ENCODE measurements at regions not wholly inside any gene's neighbourhood (a gene's known extent, or its start where the extent isn't known, plus 50 kb on each side); places are given as distances from the start of the nearest gene placed in this dataset.
"Not testable (repeated sequence)": the region's sequence is repeated elsewhere in the genome, so short reads cannot be mapped to it uniquely, and the experiment has no call there.

DNA sequence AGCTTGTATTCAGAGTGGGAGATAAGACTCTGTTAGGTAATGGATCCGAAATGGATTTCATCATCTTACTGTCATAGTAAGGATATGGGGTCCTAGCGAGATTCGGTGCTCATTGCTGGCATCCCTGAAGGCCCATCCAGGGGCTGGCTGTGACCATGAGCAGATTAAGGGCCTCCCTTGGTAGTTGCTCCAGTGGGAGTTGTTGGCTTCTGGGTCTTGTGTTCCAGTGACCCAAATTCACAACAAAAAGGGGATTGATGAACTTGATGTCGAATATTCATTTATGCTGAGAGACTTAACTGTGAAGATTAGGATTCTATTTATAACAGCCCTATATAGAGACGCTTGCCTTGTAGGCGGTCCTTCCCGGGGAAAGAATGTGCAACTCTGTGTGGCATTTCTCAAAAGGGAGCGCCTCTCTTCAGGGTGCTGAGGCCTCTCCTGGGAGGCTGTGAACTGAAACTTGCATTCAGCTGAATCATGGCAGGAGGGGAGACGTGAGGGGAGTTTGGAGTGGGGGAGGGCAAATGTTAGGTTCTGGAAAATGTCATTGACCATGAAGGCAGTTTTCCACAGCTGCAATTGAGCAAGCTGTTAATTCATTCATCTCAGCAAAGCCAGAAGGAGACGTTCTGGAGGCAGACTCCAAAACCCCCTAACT is 233.1 kb upstream of the FZD8 start:
- Histone ChIP-seq H3K4me2 (ENCODE audit: insufficient read depth, low read length) (no peak overlapping the region), H3K36me3 (ENCODE audit: insufficient read depth, low read length) (no peaks in the 10 kb centered on the region), H3K27ac (ENCODE audit: low read depth, low read length) (no peak overlapping the region), H3K4me3 (ENCODE audit: insufficient read depth, low read length) (no peak overlapping the region), H3K27me3 (ENCODE audit: insufficient read depth, low read length) (no peaks in the 10 kb centered on the region), H2AFZ (ENCODE audit: low read length) (no peak overlapping the region), H3K9me3 (ENCODE audit: low read depth, low read length) (no peaks in the 10 kb centered on the region), H3K79me2 (ENCODE audit: insufficient read depth, low read length) (no peaks in the 10 kb centered on the region), H3K4me1 (ENCODE audit: insufficient read depth, low read length) (peaks cover 14% of the 10 kb centered on the region), H4K20me1 (ENCODE audit: insufficient read depth, low read length) (no peaks in the 10 kb centered on the region)
- no peak for DNase-seq (ENCODE audit: insufficient read length, low spot score, missing footprints)
- TF ChIP-seq, protein P1, sequence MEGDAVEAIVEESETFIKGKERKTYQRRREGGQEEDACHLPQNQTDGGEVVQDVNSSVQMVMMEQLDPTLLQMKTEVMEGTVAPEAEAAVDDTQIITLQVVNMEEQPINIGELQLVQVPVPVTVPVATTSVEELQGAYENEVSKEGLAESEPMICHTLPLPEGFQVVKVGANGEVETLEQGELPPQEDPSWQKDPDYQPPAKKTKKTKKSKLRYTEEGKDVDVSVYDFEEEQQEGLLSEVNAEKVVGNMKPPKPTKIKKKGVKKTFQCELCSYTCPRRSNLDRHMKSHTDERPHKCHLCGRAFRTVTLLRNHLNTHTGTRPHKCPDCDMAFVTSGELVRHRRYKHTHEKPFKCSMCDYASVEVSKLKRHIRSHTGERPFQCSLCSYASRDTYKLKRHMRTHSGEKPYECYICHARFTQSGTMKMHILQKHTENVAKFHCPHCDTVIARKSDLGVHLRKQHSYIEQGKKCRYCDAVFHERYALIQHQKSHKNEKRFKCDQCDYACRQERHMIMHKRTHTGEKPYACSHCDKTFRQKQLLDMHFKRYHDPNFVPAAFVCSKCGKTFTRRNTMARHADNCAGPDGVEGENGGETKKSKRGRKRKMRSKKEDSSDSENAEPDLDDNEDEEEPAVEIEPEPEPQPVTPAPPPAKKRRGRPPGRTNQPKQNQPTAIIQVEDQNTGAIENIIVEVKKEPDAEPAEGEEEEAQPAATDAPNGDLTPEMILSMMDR (IDR thresholded peaks at IDR 0.05; ENCODE audit: extremely low read depth, low read depth, low read length), result no peak

GRCh38 chr10:35874311-35875015 is 232.4 kb upstream of the FZD8 start:
- Histone ChIP-seq H3K27ac (ENCODE audit: low read depth, low read length) (no peak overlapping the region), H3K4me2 (ENCODE audit: insufficient read depth, low read length) (no peak overlapping the region), H2AFZ (ENCODE audit: low read length) (no peak overlapping the region), H3K79me2 (ENCODE audit: insufficient read depth, low read length) (no peaks in the 10 kb centered on the region), H3K36me3 (ENCODE audit: insufficient read depth, low read length) (no peaks in the 10 kb centered on the region), H3K27me3 (ENCODE audit: insufficient read depth, low read length) (no peaks in the 10 kb centered on the region), H3K9me3 (ENCODE audit: low read depth, low read length) (no peaks in the 10 kb centered on the region), H4K20me1 (ENCODE audit: insufficient read depth, low read length) (no peaks in the 10 kb centered on the region), H3K4me3 (ENCODE audit: insufficient read depth, low read length) (no peak overlapping the region), H3K4me1 (ENCODE audit: insufficient read depth, low read length) (peaks cover 15% of the 10 kb centered on the region)
- TF ChIP-seq, protein P1 (IDR thresholded peaks at IDR 0.05; ENCODE audit: extremely low read depth, low read depth, low read length), result no peak
- DNase-seq (ENCODE audit: insufficient read length, low spot score, missing footprints), result no peak

GRCh38 chr10:35872671-35873070 is 230.6 kb upstream of the FZD8 start:
- Histone ChIP-seq H3K9me3 (ENCODE audit: low read depth, low read length) (no peaks in the 10 kb centered on the region), H2AFZ (ENCODE audit: low read length) (no peak overlapping the region), H4K20me1 (ENCODE audit: insufficient read depth, low read length) (no peaks in the 10 kb centered on the region), H3K4me3 (ENCODE audit: insufficient read depth, low read length) (no peak overlapping the region), H3K4me2 (ENCODE audit: insufficient read depth, low read length) (no peak overlapping the region), H3K27ac (ENCODE audit: low read depth, low read length) (no peak overlapping the region), H3K27me3 (ENCODE audit: insufficient read depth, low read length) (no peaks in the 10 kb centered on the region), H3K79me2 (ENCODE audit: insufficient read depth, low read length) (no peaks in the 10 kb centered on the region), H3K4me1 (ENCODE audit: insufficient read depth, low read length) (peaks cover 18% of the 10 kb centered on the region), H3K36me3 (ENCODE audit: insufficient read depth, low read length) (no peaks in the 10 kb centered on the region)
- TF ChIP-seq, protein P1 (IDR thresholded peaks at IDR 0.05; ENCODE audit: extremely low read depth, low read depth, low read length), result no peak
- no peak for DNase-seq (ENCODE audit: insufficient read length, low spot score, missing footprints)

DNA sequence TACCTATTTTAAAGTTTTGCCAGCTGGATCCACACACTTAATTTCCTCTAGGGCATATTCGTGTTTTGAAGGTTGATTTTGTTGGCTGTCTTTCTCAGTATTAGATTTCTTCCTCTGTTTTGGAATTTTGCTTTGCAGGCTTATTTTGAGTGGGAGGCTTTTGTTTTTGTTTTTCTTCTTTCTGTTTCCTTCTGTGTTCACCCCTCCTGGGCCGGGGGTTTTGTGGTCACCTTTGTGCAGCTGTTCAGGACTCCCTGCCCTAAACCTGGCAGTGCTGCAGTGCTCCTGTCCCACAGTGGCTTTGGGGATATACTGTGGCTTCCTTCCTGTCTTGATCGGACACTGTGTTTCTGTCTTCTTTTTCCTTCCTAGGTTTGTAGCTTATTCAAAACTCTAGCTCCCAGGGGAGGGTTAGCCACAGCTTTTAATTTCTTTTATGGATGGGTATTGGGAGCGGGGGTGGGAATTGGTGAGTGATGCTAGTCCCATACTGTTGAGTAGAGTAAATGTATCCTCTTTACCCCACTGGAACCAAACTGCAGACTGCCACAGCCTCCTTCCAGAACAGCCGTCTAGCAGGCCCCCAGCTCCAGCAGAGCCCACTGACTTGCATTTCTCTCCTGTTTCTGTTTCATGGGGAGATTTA is 228.7 kb upstream of the FZD8 start:
- Histone ChIP-seq H3K9me3 (ENCODE audit: low read depth, low read length) (no peaks in the 10 kb centered on the region), H3K79me2 (ENCODE audit: insufficient read depth, low read length) (no peaks in the 10 kb centered on the region), H3K27me3 (ENCODE audit: insufficient read depth, low read length) (no peaks in the 10 kb centered on the region), H3K4me2 (ENCODE audit: insufficient read depth, low read length) (peak overlapping the region; percentile 43), H3K4me1 (ENCODE audit: insufficient read depth, low read length) (peaks cover 17% of the 10 kb centered on the region), H3K27ac (ENCODE audit: low read depth, low read length) (no peak overlapping the region), H2AFZ (ENCODE audit: low read length) (peak overlapping the region; percentile 74), H3K4me3 (ENCODE audit: insufficient read depth, low read length) (no peak overlapping the region), H3K36me3 (ENCODE audit: insufficient read depth, low read length) (no peaks in the 10 kb centered on the region), H4K20me1 (ENCODE audit: insufficient read depth, low read length) (no peaks in the 10 kb centered on the region)
- no peak for DNase-seq (ENCODE audit: insufficient read length, low spot score, missing footprints)
- TF ChIP-seq, protein P1 (IDR thresholded peaks at IDR 0.05; ENCODE audit: extremely low read depth, low read depth, low read length), result no peak

DNA sequence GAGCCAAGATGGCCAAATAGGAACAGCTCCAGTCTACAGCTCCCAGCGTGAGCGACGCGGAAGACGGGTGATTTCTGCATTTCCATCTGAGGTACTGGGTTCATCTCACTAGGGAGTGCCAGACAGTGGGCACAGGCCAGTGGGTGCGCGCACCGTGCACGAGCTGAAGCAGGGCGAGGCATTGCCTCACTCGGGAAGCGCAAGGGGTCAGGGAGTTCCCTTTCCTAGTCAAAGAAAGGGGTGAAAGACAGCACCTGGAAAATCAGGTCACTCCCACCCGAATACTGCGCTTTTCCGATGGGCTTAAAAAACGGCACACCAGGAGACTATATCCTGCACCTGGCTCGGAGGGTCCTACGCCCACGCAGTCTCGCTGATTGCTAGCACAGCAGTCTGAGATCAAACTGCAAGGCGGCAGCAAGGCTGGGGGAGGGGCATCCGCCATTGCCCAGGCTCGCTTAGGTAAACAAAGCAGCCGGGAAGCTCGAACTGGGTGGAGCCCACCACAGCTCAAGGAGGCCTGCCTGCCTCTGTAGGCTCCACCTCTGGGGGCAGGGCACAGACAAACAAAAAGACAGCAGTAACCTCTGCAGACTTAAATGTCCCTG is 216.7 kb upstream of the FZD8 start:
- not testable (repeated sequence) for H3K4me1 ChIP-seq (ENCODE audit: insufficient read depth, low read length); H4K20me1 ChIP-seq (ENCODE audit: insufficient read depth, low read length); H3K36me3 ChIP-seq (ENCODE audit: insufficient read depth, low read length); DNase-seq (ENCODE audit: insufficient read length, low spot score, missing footprints); H3K27ac ChIP-seq (ENCODE audit: low read depth, low read length); H3K27me3 ChIP-seq (ENCODE audit: insufficient read depth, low read length); H3K79me2 ChIP-seq (ENCODE audit: insufficient read depth, low read length); H3K4me3 ChIP-seq (ENCODE audit: insufficient read depth, low read length); H3K4me2 ChIP-seq (ENCODE audit: insufficient read depth, low read length); H2AFZ ChIP-seq (ENCODE audit: low read length); H3K9me3 ChIP-seq (ENCODE audit: low read depth, low read length)

Data from osteoblast (primary cell).